H1 (cell line): ENCODE measurements at regions not wholly inside any gene's neighbourhood (a gene's known extent, or its start where the extent isn't known, plus 50 kb on each side); places are given as distances from the start of the nearest gene placed in this dataset.

ENCODE experiments used
- CEBPB ChIP-seq: IDR thresholded peaks from 2 replicates; pipeline ENCODE4 v1.6.1; 2012; ENCODE audit warnings: low read depth, low read length
- FOSL1 ChIP-seq: IDR thresholded peaks from 2 replicates; pipeline ENCODE4 v1.6.1; 2011; ENCODE audit warnings: mild to moderate bottlenecking, low read depth, low read length, moderate library complexity; ENCODE audit not compliant: insufficient read depth
- GABPA ChIP-seq: IDR thresholded peaks from 2 replicates; pipeline ENCODE4 v1.6.1; 2011; ENCODE audit warnings: mild to moderate bottlenecking, low read length, moderate library complexity, borderline replicate concordance; ENCODE audit not compliant: insufficient read depth
- POLR2A ChIP-seq, 2 experiments: IDR thresholded peaks; 1 replicate in 1 of 2; 2 replicates in 1 of 2; pipeline ENCODE4 v1.6.1; 2011; ENCODE audit warnings: low read depth in 2 of 2, low read length in 2 of 2, mild to moderate bottlenecking in 2 of 2; ENCODE audit errors: control extremely low read depth in 1 of 2

DNA sequence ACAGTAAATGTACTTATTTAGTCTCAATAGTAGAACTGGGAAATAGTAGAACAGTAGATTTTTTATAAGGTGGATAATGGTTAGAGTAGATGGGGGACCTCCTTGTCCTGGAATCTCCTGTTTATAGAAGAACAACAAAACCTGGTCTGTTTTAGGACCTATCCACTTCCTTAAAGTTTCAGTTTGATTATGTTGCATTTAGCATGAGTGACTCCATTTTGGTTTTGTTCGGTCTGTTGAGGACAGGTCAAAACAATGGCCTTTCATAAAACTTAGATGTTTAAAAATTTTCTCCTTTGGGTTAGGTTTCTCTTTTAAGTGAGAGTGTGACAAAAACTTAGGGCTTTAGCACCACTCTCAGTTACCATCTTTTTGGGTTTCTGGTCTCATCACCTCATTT is 308.9 kb downstream of the BTG1 start (continued):
- TF ChIP-seq CEBPB (no peak), GABPA (no peak), FOSL1 (no peak), POLR2A (IDR thresholded peaks at IDR 0.05; ENCODE audit: control extremely low read depth in 1 of 2, low read depth in 2 of 2, low read length in 2 of 2) (no peak)
